GM18505 (cell line): ENCODE measurements at regions not wholly inside any gene's neighbourhood (a gene's known extent, or its start where the extent isn't known, plus 50 kb on each side); places are given as distances from the start of the nearest gene placed in this dataset.
A peak's percentile ranks its signal among the peaks of the same experiment; 100 is the strongest.

ENCODE experiments used
- ATAC-seq: cut with Tn5 transposase; IDR thresholded peaks from one replicate; pipeline ENCODE4 v1.9.1; 2021; ENCODE audit not compliant: unreplicated experiment
- POLR2A ChIP-seq: IDR thresholded peaks from 4 replicates; pipeline ENCODE4 v1.6.1; 2011; ENCODE audit warnings: borderline replicate concordance; ENCODE audit not compliant: insufficient read depth, insufficient read length; ENCODE audit errors: extremely low read depth

- TF ChIP-seq POLR2A = no peak
- ATAC-seq = peak; percentile 100
These were observed 535.6 kb downstream of the INSC start for GRCh38 chr11:15650105-15650938.

DNA sequence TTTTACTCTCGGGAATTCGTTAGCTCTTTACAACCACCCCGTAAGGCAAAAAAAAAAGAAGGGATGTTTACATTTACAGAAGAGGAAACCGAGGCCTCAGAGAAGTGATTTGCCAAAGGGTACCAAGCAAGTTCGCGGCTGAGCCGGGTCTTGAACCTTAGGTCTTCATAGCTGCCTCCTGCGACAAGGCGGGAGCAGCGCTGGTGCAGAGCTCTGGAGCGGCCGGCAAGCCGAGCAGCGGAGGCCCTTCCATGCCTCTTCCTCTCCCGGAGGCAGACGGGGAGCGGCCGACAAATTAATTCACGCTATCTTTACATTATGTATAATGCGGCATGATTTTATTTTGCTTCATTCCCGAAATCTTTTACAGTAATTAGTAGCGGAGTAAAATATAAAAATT is 536.3 kb downstream of the INSC start:
- TF ChIP-seq POLR2A = no peak
- ATAC-seq = no peak

- TF ChIP-seq POLR2A = no peak
- ATAC-seq = no peak
These were observed 537.1 kb downstream of the INSC start for GRCh38 chr11:15651816-15652215.

GRCh38 chr11:15653191-15653710 is 538.5 kb downstream of the INSC start:
- TF ChIP-seq POLR2A = no peak
- ATAC-seq = no peak

DNA sequence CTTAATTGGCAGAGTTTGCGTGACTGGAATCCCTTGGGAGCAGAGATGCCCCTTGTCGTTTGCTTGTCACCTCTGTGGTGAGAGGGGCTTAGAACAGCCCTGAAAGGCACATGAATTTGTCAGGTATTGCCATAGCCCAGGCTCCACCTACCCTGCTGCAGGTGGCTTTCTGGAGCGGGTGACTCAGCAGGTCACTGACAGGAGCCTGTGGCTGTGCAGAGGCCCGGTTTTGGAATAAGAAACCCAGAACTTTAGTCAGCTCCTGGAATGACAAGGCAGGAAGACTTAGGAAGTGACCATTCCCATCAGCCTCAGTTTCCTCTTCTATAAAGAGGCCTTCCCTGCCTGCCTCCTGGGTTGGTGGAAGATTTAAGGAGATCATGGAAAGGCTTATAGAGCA is 539.7 kb downstream of the INSC start:
- ATAC-seq = no peak
- TF ChIP-seq POLR2A = no peak

DNA sequence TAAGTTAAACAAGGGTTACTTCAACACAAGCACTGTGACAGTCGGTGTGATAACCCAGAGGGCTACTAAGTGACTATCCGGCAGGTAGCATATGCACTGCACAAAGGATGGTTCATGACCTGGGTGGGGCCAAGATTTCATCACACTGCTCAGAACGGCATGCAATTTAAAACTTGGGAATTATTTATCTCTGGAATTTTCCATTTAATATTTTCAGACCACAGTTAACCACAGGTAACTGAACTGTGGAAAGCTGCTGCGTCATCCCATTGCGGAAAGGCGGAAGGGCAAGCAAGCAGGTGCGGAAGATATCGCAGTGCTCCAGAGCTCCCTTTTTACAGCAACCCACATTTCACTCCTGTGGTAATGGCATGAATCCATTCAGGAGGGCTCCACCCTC is 540.8 kb downstream of the INSC start:
- TF ChIP-seq POLR2A = no peak
- no peak for ATAC-seq

- no peak for TF ChIP-seq POLR2A
- ATAC-seq = no peak
These were observed 542.5 kb downstream of the INSC start for GRCh38 chr11:15657264-15657663.

DNA sequence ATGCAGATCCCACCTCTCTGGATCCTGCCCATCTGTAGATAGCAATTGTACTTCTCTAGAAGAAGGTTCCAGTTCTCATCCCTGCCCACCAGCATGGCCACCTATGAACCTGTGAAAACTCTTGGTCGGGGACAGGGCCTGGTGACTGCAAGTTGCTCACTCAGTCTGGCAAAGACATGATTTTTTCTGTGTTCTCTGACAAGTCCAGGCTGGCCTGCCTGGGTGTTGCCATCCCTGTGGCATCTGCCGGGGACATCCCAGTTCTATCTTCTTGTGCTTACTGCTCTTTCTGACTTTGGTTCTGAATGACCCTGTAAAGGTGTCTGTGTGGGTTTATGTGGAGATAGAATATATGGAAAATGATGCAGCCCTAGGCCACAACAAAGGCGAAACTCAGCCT is 545.8 kb downstream of the INSC start:
- TF ChIP-seq POLR2A = no peak
- ATAC-seq = no peak

GRCh38 chr11:15662285-15662684 is 547.6 kb downstream of the INSC start:
- no peak for TF ChIP-seq POLR2A

DNA sequence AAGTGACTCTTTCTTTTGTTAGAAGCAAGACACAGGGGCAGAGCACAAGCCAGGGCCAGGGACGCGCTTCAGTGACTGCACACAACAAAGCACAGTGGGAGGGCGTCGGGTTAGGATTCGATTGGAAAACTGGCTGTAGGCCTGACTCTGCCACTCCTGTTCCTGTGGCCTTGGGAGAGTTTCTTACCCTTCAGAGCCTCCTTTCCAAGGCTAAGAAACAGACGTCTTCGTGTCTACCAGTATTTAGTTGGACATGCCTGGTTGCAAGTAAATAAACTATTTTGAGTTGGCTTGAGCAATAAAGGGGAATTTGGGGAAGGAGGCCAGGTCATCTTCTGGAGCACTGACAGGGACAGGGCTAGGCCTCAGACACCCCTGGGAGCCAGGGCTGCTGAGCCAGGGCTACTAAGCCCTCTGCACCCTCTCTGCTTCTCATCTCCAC is 549.1 kb downstream of the INSC start:
- TF ChIP-seq POLR2A = no peak
- ATAC-seq = no peak

More at GRCh38 chr11:15662285-15662684, 547.6 kb downstream of the INSC start:
- ATAC-seq = no peak

GRCh38 chr11:15665368-15665871 is 550.7 kb downstream of the INSC start:
- no peak for ATAC-seq
- no peak for TF ChIP-seq POLR2A

GRCh38 chr11:15667127-15667725 is 552.5 kb downstream of the INSC start:
- TF ChIP-seq POLR2A = no peak
- no peak for ATAC-seq

- TF ChIP-seq POLR2A = no peak
- no peak for ATAC-seq
These were observed 554.0 kb downstream of the INSC start for GRCh38 chr11:15668718-15669117.
